Parathyroid adenoma (tissue), 2 donors: ENCODE measurements at regions not wholly inside any gene's neighbourhood (a gene's known extent, or its start where the extent isn't known, plus 50 kb on each side); places are given as distances from the start of the nearest gene placed in this dataset.

ENCODE experiments used
- H2AFZ ChIP-seq: fragments of 300-600 bp; sonication (generic); one replicate; pipeline ENCODE4 v1.7.0; 2017; ENCODE audit warnings: antibody characterized with exemption, mild to moderate bottlenecking
- H3K27ac ChIP-seq: fragments of 300-600 bp; sonication (generic); one replicate; pipeline ENCODE4 v1.7.0; 2017
- H3K27me3 ChIP-seq: fragments of 300-600 bp; sonication (generic); one replicate; pipeline ENCODE4 v1.7.0; 2017; ENCODE audit warnings: low read length; ENCODE audit not compliant: control insufficient read depth, insufficient read depth
- H3K36me3 ChIP-seq: fragments of 300-600 bp; sonication (generic); one replicate; pipeline ENCODE4 v1.7.0; 2017; ENCODE audit warnings: low read length; ENCODE audit not compliant: control insufficient read depth, insufficient read depth
- H3K4me1 ChIP-seq: fragments of 300-600 bp; sonication (generic); one replicate; pipeline ENCODE4 v1.7.0; 2017; ENCODE audit warnings: control low read depth
- H3K4me2 ChIP-seq: fragments of 300-600 bp; sonication (generic); one replicate; pipeline ENCODE4 v1.7.0; 2017; ENCODE audit warnings: low read length
- H3K4me3 ChIP-seq: fragments of 300-600 bp; sonication (generic); one replicate; pipeline ENCODE4 v1.7.0; 2017; ENCODE audit warnings: low read depth, low read length
- H3K79me2 ChIP-seq: fragments of 300-600 bp; sonication (generic); one replicate; pipeline ENCODE4 v1.7.0; 2017; ENCODE audit warnings: control low read depth
- H3K9ac ChIP-seq: fragments of 300-600 bp; sonication (generic); one replicate; pipeline ENCODE4 v1.7.0; 2017; ENCODE audit warnings: mild to moderate bottlenecking
- H3K9me3 ChIP-seq: fragments of 300-600 bp; sonication (generic); one replicate; pipeline ENCODE4 v1.7.0; 2017; ENCODE audit warnings: low read length; ENCODE audit not compliant: control insufficient read depth
- TF ChIP-seq, protein P1 (sequence below): fragments of 300-600 bp; sonication (generic); IDR thresholded peaks from one replicate; pipeline ENCODE4 v1.7.0; 2017; ENCODE audit warnings: antibody characterized with exemption, mild to moderate bottlenecking
- donor health status: primary hyperparathyroidism.

DNA sequence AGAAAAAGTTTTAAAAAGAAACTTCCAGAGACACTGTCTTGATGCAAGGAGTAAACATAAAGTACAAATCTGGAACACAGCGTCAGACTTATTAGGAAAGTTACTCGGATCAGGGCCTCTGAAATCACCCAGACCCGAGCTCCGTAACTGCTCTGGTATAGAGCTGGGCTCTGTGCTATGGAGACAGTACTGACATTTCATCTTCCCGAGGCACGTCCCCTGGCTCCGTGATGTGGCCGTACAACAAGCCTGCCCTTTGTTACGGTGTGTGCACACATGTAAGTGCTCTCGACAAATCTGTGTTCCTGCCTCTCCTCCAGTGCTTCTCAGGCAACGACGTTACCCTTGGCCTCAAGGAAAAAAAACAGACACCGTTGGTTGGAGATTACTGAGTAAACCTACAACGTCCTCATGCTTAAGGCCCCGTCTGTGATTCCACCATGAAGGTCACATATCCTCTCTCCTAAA, 107.0 kb upstream of the IRF2BP2 start:
- Histone ChIP-seq H3K79me2 (no peaks in the 10 kb centered on the region), H3K9me3 (no peaks in the 10 kb centered on the region), H3K4me1 (peaks cover 28% of the 10 kb centered on the region), H3K27ac (peak overlapping the region; percentile 33), H3K36me3 (no peaks in the 10 kb centered on the region), H3K4me3 (no peak overlapping the region), H3K4me2 (no peak overlapping the region), H2AFZ (no peak overlapping the region), H3K27me3 (no peaks in the 10 kb centered on the region), H3K9ac (no peak overlapping the region)
- TF ChIP-seq, protein P1, sequence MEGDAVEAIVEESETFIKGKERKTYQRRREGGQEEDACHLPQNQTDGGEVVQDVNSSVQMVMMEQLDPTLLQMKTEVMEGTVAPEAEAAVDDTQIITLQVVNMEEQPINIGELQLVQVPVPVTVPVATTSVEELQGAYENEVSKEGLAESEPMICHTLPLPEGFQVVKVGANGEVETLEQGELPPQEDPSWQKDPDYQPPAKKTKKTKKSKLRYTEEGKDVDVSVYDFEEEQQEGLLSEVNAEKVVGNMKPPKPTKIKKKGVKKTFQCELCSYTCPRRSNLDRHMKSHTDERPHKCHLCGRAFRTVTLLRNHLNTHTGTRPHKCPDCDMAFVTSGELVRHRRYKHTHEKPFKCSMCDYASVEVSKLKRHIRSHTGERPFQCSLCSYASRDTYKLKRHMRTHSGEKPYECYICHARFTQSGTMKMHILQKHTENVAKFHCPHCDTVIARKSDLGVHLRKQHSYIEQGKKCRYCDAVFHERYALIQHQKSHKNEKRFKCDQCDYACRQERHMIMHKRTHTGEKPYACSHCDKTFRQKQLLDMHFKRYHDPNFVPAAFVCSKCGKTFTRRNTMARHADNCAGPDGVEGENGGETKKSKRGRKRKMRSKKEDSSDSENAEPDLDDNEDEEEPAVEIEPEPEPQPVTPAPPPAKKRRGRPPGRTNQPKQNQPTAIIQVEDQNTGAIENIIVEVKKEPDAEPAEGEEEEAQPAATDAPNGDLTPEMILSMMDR, result no peak

DNA sequence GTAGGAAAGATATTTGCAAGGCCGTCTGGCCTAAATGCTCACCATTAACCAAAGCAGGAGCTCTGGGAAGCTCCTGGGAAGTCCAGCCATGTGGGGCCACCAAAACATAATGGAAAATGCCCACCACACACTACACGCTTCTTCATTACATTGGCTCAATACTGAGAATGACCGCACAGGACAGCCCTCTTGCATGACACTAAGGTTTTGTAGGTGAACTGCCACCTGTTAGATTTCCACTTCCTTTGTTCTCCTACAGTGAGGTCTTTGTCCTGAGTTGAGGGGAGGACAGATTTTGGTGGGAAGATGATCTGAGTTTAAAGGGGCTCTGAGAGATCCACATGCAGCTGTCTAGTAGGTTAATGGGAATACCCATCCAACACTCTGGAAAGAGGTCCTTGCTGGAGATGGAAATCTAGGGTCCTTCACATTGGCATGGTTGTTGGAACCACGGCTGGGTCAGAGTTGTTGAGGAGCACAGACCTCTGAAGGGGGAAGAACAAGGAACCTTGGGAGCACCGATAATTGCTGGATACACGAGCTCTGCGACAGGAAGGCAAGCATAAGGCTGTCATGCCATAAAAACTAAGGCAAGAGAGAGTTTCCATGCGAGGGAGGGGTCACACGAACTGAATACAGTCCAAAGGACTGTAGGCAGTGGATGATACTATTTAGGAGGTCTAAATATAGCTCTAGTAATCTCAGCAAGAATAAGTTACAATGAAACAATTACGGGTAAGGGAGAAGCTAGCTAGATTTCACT, 105.5 kb upstream of the IRF2BP2 start:
- TF ChIP-seq, protein P1, result no peak
- Histone ChIP-seq H3K79me2 (no peaks in the 10 kb centered on the region), H3K4me3 (no peak overlapping the region), H3K36me3 (no peaks in the 10 kb centered on the region), H3K9ac (no peak overlapping the region), H3K27me3 (no peaks in the 10 kb centered on the region), H3K4me2 (no peak overlapping the region), H3K4me1 (peaks cover 15% of the 10 kb centered on the region), H3K9me3 (no peaks in the 10 kb centered on the region), H2AFZ (no peak overlapping the region), H3K27ac (no peak overlapping the region)

DNA sequence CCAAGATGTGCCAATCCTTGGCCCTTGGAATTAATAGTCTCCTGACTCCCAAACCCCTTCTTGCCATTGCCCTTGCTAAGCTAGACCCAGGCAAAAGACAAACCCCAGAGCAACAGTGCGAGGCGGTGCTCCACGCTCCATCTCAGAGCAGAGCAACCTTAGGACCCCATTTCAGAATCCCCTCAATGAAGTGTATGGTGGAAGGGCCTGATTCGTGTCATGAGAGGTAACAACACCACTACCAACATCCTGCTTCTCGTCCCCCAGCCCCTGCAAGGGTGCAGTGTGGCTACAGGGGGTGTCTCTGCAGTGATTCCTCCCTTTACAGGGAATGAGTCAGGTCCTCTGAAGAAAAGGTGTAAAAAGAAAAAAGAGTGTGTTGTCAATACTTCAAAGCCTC, 103.9 kb upstream of the IRF2BP2 start:
- Histone ChIP-seq H3K4me3 (no peak overlapping the region), H3K36me3 (no peaks in the 10 kb centered on the region), H2AFZ (no peak overlapping the region), H3K4me2 (no peak overlapping the region), H3K27me3 (no peaks in the 10 kb centered on the region), H3K9me3 (no peaks in the 10 kb centered on the region), H3K79me2 (no peaks in the 10 kb centered on the region), H3K4me1 (peaks cover 4% of the 10 kb centered on the region), H3K27ac (no peak overlapping the region), H3K9ac (no peak overlapping the region)
- TF ChIP-seq, protein P1, result no peak

DNA sequence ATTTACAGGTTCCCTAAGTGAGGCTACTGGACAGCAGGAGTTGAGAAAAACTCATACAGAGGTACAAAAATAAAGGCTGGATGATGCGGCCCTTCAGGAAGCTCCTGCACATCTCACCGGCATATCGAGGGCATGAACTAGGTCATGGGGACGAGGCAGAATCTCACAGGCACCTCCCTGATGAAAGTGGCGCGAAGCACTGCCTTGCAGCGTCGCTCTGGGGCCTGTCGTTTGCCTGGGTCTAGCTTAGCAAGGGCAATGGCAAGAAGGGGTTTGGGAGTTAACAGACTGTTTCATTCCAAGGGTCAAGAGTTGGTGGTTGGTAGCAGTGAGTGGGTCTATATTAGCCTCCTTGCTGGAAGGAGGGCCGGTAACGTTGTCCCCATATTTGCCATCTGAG, 103.5 kb upstream of the IRF2BP2 start:
- H3K4me1 ChIP-seq, result no peaks in the 10 kb centered on the region

More for the DNA sequence above, 103.5 kb upstream of the IRF2BP2 start:
- TF ChIP-seq, protein P1, result no peak
- no peak overlapping the region for H3K9ac ChIP-seq
- no peaks in the 10 kb centered on the region for H3K79me2 ChIP-seq
- no peaks in the 10 kb centered on the region for H3K36me3 ChIP-seq
- no peak overlapping the region for H3K4me2 ChIP-seq
- no peak overlapping the region for H3K27ac ChIP-seq
- no peak overlapping the region for H2AFZ ChIP-seq
- no peaks in the 10 kb centered on the region for H3K9me3 ChIP-seq
- H3K4me3 ChIP-seq, result no peak overlapping the region
- no peaks in the 10 kb centered on the region for H3K27me3 ChIP-seq
